Femur (tissue), 1 donor: ENCODE measurements at regions not wholly inside any gene's neighbourhood (a gene's known extent, or its start where the extent isn't known, plus 50 kb on each side); places are given as distances from the start of the nearest gene placed in this dataset.

Experiments
- DNase-seq: peaks from one replicate; pipeline ENCODE4 v3.0.0-alpha.2; 2017

DNA sequence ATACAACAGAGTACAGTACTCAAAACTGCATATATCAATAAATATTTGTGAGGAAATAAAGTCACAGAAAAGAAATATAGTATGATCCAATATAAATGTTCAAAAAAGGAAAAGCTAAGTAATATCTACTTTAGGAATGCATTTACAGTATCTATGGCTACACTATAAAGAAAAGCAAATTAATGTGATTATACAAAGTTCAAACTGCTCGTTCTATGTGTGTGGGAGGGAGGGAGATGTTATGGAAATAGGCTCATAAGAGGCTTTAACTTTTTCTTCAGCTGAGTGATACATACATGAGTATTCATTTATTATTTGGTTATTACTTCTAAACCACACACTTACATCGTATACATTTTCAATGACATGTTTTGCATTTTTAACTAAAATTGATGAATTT lies 377.7 kb upstream of the AGTR1 start:
- DNase-seq = no peak

DNA sequence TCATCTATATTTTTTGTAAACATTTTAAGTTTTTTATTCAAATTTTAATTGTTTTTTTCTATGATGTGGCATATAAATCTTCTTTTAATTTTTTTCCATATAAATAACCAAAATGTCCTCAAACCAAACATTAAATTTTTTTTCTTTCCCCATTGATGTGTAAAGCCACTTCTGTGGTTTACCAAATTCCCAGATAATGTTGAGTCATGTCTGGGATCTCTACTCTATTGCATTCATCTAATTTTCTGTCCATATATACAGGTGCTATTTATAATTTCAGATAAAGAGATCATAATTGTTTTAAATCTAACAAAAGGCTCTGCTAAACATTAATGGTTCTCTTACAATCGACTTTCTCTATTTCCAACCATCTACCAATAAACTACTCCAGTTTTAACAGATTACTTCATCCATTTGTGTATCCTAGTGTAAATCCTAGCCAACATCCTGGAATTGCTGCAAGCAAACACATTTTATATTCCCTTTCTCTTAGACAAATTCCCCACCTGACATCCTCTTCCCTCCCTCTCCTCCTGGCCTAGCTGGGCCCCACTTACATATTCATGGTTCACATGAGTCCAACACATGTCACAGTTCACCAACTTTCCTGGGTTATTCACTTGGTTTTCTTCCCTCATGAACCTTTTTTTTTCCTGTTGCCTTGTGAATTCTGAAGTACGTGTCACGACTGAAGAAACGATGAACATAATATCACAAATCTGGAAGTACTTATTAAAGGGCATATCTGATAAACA lies 368.0 kb upstream of the AGTR1 start:
- DNase-seq = no peak

DNA sequence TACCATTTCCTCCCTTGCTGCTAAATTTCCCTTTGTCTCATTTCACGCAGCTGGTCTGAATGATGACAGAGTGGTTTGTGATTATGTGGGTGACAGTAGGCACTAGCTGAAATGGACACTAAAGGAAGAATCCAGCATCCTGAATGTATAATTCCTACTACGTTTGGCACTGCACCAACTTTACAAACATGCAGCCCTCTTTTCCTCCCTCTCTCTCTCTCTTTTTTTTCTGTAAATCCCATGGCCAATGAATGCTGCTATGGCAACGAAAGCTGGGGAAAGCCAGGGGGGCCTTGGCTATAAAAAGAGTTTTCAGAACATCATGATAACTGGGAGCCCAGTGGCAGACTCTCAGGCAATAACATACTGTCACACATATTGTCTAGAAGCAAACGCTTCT lies 367.2 kb upstream of the AGTR1 start:
- DNase-seq = no peak

DNA sequence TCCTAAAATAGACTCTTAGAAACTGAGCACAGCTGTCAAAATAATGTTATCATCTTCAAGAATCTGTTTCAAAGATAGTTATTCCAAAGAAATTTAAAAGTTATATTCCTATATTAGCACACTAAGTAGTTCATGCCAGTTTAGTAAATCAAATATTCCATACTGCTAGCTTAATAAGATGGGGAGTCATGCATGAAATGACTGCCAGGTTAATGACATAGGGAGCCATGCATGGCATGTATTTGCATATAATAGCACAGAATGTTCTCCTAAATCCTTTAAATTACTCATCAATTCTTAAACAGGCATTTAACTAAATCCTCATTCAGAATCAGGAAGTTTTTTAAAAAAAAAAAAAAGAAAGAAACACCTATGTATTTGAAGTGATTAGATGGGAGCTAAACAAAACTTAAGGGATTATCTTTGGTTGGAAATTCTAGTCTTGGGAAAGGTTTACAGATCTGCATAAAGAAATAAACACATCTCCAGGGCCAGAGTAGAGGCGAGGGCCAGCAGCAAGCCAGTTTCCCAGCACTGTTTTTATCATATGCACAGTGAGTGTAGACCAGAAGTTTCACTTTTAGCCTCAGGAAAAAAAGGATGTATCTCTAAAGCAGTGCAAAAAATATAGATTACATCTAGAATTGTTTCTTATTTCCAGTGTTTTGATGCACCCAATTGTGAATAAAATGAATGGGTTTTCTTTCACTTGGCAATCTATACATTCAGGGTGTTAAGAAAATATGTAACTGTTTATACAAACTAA lies 366.4 kb upstream of the AGTR1 start:
- DNase-seq = no peak

DNA sequence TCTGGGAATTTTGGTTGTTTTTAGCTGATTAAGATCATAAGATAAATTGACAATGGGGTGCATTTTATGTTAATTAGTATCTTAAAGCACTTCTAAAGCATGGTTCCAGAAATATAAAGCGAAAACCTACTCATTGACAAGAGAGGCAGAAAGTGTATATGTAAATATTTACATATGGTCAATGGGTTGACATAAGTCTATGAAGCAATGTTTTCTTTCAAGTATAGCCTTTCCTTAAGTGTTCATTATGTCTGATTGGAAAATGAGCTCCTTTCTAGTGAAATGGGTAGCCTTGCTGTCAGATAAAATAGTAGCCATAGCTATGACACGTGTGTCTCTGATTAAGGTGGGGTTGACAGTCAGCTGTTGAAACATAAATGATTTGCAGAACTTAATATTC lies 365.2 kb upstream of the AGTR1 start:
- DNase-seq = no peak

DNA sequence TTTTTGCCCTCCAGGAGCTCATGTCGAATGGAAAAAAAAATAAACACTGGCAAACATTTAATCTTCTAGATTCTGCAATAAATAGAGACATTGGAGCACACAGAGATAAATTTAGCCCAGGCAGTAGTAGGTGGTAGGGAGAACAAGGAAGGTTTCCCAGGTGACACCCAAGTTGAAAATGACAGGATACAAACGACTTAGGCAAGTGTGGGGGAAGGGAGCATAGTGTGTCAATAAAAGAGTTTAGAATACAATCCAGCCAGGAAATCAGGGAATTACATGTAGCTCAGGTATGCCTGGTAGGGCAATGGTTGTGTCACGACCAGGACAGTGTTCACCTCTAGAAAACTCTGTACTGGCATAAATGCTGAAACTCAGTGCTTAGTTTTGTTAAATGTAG lies 364.6 kb upstream of the AGTR1 start:
- no peak for DNase-seq

DNA sequence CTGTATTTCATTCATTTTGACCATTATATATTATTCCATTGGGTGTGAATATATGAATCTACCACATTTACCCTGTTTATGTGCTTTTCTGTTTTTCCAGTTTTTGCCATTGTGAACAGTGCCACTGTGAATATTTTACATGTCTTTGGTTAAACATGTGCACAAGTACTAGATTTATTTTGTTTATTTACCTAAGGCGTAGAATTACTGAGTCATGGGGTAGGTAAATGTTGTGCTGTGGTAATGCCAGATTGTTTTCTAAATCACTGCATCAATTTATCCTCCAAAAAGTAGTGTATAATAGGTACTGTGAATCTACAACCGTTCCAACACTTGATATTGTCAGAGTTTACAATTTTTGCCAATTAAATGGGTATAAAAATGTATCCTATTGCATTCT lies 362.1 kb upstream of the AGTR1 start:
- no peak for DNase-seq

DNA sequence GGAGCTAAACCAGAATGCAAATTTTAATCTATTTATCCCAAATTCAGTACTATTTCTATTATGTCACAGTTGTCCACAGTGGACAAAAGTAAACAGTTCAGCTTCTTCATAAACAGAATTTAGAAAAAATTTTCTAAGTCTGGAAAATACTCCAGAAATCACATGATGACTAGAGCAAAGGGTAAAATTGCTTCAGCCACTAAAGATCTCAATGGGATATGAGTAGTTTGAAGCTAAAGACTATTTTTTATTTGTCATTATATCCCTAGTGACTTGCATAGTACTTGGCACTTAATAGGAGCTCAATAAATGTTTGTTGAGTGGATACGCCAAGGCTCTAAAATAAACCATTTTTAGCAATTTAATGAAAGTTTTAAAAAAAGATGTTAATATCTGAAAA lies 354.3 kb upstream of the AGTR1 start:
- DNase-seq = no peak

DNA sequence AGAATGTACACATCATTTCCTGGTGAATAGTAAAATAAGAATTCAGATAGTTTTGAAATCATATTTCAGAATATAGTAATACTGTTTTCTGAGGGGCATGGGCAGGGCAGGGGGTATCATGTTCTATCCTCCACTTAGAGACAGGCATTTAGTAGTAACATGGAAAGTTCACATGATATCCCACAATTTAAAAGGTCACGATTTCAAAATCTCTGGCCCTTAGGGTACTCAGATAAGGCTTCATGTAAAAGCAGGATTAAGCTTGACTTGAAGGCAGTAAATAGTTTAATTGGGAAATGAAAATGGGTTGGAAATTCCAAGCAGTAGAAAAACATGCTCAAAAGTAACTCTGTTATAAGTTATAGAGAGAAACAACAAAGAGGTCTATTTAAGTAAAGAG lies 353.2 kb upstream of the AGTR1 start:
- no peak for DNase-seq

DNA sequence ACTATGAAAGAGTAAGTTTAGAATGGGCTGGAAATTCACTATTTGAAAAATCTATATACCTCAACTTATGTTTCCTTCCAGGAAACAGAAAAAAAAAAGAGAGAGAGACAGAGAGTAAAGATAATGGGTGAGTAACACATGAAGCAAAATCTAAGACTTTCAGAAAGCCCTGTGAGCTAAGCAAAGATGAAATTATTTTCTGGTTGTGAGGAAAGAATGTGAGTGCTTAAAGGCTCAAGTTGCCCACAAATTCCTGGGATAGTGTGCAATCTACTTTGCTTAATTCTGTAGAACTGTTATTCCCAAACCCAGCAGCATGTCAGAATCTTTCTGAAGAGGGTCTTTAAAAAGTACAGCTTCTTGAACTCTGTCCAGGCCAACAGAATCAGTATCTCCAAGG lies 337.7 kb upstream of the AGTR1 start:
- DNase-seq = no peak

DNA sequence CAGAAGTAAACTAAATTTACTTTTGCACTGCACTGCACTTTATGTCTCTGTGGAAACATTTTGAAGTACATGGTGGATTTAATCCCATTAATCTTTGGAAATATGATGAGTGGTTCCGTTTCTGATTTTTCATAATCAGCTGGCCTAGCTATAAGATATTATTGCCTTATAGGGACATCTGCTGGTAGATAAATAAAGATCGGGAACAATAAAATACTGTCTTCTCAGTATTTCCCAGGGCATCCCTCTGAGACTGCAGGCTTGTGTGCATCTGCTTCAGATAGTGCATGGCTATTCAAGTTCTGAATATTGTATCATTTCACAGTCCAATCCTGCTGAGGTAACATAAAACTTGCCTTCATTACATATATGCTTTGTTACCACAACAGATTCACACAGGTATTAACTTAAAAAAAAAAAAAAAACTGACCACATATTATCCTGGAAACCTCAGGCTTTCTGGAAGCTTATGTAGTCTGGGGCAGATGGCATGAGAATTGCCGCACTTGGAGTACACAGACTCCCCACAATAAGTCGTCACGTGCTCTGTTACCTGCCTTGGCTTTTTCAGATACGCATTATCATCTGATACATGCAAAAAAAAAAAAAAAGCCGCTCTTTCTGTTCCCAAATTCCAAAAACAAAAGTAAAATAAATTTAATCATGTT lies 330.8 kb upstream of the AGTR1 start:
- DNase-seq = no peak

DNA sequence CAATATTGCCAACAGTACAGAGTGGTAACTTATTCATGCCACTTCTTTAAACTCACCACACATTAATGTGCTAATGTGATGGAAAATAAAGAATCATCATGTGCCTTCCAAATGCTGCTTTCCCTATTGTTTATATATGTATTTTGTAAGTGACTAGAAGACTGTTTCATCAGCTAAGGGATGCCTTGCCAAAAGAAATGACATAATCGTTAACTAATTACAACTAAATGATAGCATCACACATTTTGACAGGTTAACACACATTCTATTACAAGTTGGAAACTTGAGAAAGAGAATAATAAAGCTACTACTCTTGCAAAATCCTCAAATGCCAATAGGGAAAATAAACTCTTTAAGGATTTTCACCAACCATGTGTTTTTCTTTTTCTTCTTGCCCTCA lies 329.9 kb upstream of the AGTR1 start:
- DNase-seq = no peak

DNA sequence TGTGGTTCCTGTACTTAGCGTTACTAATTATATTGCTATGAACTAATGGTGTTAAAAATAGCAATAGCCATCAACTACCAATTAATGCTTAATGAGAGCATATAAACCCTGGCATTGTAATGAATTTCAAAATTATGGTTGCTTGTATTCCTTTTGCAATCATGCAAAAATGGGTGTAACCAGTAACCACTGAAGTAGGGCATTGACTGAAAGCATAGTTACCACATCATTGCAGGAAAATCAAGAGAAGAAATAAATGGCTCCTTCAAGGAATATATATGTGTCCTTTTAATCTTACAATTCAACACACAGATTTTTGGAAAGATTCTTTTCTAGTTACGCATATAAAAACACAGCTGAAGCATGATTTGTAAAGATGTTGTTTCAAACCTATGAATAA lies 328.3 kb upstream of the AGTR1 start:
- no peak for DNase-seq

DNA sequence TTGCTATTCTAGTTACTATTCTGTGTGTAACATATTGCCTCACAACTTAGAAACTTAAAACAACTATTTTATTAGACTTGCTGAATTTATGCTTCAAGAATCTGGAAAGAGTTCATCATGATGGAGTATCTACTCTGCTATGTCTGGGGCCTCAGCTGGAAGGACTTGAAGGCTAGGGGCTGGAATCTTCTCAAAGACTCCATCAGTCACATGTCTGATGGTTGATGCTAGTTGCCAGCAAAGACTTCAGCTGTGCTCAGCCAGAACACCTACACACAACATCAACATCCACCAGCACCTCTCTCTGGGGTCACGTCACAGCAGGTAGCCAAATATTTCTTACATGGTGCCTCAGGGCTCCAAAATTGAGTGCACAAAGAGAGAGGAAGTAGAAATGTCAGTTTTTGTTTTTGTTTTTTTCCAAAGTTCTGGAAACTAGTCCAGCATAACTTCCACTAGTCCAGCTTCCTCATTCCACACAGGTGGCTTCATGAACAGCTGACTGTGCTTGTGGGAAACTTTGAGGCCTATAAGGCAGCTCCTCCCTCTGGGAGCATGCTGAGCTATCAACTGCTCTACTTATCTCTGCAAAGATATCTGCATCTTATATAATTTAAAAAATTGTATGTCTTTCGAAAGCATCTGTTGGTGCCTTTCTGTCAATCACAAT lies 325.4 kb upstream of the AGTR1 start:
- peak; percentile 18 for DNase-seq

DNA sequence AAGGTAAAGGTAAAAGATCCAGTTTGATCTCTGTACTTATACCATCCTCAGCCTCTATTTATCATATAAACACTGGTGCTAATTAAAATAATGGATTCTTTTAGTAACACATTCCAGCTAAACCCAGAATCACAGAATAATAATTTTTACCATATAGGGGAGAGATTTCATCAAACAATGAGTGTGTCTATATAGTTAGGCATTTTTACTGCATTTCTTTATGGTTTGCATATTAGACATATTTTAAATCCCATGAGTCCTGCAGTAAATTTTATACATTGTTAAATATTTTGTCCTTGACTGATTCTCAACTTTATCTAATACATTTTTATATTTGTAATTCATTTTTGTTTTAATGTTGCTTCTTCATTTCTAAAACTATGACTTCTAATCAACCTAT lies 323.7 kb upstream of the AGTR1 start:
- DNase-seq = no peak

DNA sequence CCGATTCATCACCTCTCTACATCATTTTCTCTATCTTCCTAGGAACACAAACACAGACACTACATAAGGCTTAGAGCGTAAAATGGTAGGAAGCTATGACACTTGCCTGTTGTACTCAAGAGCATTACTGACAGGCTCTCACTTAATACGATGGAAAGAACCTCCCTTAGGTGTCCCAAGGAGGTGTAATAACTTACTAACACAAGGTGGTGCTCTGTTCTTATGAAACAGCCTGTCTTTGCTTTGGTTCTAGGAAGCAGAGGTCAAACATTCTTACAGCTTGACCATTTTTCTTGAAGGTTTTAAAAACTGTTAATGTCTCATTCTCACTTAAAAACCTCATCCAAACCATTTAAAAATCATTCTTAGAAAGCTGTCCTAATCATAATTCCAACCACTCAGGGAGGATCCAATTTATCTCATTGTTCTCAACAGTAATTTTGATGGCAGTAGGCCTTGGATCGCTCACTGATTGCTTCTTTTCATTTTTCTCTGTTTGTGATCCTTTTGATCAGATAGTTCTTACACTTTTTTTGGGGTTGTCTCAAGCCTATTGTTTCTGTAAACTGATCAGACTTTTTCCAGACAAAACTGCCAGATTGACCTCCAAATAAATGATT lies 317.8 kb upstream of the AGTR1 start:
- no peak for DNase-seq

DNA sequence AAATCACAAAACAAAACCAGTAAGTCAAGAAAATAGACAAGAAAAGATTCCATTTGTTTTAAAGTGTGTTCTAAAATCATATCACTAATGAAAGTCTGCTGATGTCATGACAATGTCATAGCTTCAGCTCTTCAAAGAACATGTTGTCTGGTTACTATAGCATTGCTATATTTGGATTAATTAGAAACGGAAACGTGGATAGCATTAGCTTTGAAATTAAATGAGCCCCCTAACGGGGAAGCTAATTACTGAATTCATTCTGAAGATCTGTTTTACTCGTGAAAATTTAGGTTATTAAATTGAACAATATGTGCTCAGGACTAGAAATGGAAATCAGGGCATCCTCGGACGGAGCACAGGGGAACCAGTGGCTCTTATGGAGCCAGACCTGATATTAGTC lies 316.7 kb upstream of the AGTR1 start:
- no peak for DNase-seq

DNA sequence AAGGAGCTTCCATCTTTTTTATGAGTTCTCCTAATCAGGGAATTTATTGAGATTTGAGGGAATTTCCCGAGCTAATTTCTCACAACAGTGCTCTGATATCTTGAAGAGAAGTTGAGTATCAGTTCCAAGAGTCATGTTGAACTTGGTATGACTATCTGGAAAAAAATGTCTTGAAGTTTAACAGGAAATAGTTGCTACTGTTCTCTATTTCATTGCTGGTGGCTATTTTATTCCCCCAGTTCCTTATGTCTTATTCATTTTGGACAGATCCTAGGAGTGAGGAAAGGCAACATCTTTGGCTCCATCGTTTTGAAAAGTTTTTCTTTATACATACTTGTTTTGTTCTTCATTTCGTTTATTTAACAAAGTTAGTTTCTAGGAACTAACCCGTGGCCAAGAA lies 307.8 kb upstream of the AGTR1 start:
- no peak for DNase-seq

DNA sequence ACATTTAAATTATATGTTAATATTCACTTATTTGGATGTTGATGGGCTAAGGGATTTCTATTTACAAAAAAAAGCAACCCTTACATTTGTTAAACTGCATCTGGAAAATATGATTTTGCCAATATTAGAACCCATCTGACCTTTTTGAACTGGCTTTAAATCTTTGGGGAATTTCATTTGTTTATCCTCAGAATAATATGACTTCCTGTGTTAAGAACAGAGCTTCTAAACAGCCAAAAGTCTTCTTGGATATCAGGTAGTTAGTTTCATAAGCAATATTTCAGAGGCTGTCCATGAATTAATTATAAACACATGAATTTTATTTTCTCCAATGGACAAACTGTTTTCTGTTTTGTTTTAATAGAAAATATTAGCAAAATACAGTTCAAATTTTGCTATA lies 301.9 kb upstream of the AGTR1 start:
- no peak for DNase-seq

DNA sequence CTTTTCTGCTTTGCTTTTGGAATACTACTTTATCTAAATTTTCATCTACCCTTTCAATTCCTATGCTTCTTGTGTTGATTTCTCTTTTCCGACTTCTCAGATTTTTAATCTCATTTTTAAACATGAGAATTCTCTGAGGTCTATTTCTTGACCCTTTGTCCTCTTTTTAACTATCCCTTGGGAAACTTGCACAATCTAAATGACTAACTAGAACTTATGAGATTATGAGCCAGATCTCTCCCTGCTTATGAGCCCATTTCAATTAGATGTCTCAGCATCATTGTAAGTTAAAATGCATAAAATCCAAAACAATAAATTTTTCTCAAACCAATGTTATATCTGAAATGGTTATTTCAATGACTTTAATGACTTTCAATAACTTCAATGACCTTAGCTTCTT lies 296.9 kb upstream of the AGTR1 start:
- DNase-seq = no peak

DNA sequence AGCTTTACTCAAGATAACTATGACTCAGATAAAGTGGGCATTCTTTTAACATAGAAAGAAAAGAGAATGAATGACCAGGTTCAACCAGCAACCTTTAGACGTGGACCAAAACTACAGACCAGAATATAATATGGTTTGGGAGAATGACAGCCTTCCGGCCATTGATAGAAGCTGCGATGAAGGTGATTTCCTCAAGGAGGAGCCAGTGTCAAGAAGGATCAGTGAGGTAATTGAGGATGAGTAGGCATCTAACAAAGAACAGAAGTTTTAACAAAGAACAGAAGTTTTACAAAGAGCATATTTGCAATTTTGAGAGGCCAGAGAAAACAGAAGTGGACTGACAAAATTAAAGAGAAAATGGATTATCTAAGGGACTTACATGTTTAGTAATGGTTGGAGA lies 289.0 kb upstream of the AGTR1 start:
- no peak for DNase-seq

DNA sequence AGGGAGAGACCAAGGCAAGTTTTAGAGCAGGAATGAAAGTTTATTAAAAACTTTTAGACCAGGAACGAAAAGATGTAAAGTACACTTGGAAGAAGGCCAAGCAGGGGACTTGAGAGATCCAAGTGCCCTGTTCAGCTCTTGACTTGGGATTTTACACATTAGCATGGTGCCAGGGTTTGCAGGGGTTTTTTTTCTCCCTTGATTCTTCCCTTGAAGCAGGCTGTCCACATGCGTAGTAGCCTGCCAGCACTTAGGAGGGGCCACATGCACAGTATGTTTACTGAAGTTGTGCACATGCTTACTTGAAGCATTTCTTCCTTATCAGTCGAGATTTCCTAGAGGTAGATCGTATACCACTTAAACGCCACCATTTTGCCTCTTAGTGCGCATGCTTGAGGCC lies 277.5 kb upstream of the AGTR1 start:
- DNase-seq = no peak
